ENCODE measurements at regions not wholly inside any gene's neighbourhood (a gene's known extent, or its start where the extent isn't known, plus 50 kb on each side); places are given as distances from the start of the nearest gene placed in this dataset.

- TF ChIP-seq, protein P1, sequence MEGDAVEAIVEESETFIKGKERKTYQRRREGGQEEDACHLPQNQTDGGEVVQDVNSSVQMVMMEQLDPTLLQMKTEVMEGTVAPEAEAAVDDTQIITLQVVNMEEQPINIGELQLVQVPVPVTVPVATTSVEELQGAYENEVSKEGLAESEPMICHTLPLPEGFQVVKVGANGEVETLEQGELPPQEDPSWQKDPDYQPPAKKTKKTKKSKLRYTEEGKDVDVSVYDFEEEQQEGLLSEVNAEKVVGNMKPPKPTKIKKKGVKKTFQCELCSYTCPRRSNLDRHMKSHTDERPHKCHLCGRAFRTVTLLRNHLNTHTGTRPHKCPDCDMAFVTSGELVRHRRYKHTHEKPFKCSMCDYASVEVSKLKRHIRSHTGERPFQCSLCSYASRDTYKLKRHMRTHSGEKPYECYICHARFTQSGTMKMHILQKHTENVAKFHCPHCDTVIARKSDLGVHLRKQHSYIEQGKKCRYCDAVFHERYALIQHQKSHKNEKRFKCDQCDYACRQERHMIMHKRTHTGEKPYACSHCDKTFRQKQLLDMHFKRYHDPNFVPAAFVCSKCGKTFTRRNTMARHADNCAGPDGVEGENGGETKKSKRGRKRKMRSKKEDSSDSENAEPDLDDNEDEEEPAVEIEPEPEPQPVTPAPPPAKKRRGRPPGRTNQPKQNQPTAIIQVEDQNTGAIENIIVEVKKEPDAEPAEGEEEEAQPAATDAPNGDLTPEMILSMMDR (IDR thresholded peaks at IDR 0.05): no peak
- no peak for TF ChIP-seq POLR2A (IDR thresholded peaks at IDR 0.05)
Observed at GRCh38 chr14:80117876-80118275, 93.4 kb downstream of the DIO2 start.

Measured in adrenal gland (tissue), 5 donors.